H9 (cell line): ENCODE measurements at regions not wholly inside any gene's neighbourhood (a gene's known extent, or its start where the extent isn't known, plus 50 kb on each side); places are given as distances from the start of the nearest gene placed in this dataset.

ENCODE experiments used
- DNase-seq: peaks from one replicate; pipeline ENCODE4 v3.0.0-alpha.2; 2017
- H2AFZ ChIP-seq: one replicate; pipeline ENCODE4 v1.6.1; 2013; ENCODE audit warnings: mild to moderate bottlenecking, low read length, control low read depth, moderate library complexity
- H2AK5ac ChIP-seq: 2 replicates; pipeline ENCODE4 v1.6.1; 2013; ENCODE audit warnings: low read length, control low read depth, mixed read lengths; ENCODE audit not compliant: insufficient read length
- H2BK120ac ChIP-seq: one replicate; pipeline ENCODE4 v1.6.1; 2013; ENCODE audit warnings: low read depth, mild to moderate bottlenecking, low read length, control low read depth, inconsistent platforms; ENCODE audit not compliant: poor library complexity, severe bottlenecking
- H2BK12ac ChIP-seq: 2 replicates; pipeline ENCODE4 v1.6.1; 2013; ENCODE audit warnings: low read length, control low read depth, mixed read lengths, low read depth; ENCODE audit not compliant: insufficient read length
- H2BK15ac ChIP-seq: 2 replicates; pipeline ENCODE4 v1.6.1; 2013; ENCODE audit warnings: low read depth, low read length, control low read depth
- H2BK20ac ChIP-seq: one replicate; pipeline ENCODE4 v1.6.1; 2013; ENCODE audit warnings: low read depth, mild to moderate bottlenecking, low read length, control low read depth, inconsistent platforms; ENCODE audit not compliant: poor library complexity, severe bottlenecking
- H2BK5ac ChIP-seq: 2 replicates; pipeline ENCODE4 v1.6.1; 2013; ENCODE audit warnings: low read length, control low read depth, mixed read lengths; ENCODE audit not compliant: insufficient read length
- H3K14ac ChIP-seq: 2 replicates; pipeline ENCODE4 v1.6.1; 2013; ENCODE audit warnings: low read length, control low read depth; ENCODE audit not compliant: insufficient read depth
- H3K18ac ChIP-seq: 2 replicates; pipeline ENCODE4 v1.6.1; 2013; ENCODE audit warnings: low read depth, mild to moderate bottlenecking, mixed read lengths, low read length, control low read depth; ENCODE audit not compliant: insufficient read length
- H3K23ac ChIP-seq: 2 replicates; pipeline ENCODE4 v1.6.1; 2013; ENCODE audit warnings: low read length, control low read depth, mixed read lengths, low read depth; ENCODE audit not compliant: insufficient read length
- H3K23me2 ChIP-seq: 2 replicates; pipeline ENCODE4 v1.6.1; 2013; ENCODE audit warnings: low read depth, mild to moderate bottlenecking, mixed read lengths, low read length, control low read depth; ENCODE audit not compliant: insufficient read length, poor library complexity, severe bottlenecking
- H3K27ac ChIP-seq: 2 replicates; pipeline ENCODE4 v1.5.1; 2013; ENCODE audit warnings: low read length, control low read depth, mixed read lengths, low read depth; ENCODE audit not compliant: insufficient read length
- H3K27me3 ChIP-seq: 2 replicates; pipeline ENCODE4 v1.6.1; 2013; ENCODE audit warnings: low read length, control low read depth, inconsistent platforms; ENCODE audit not compliant: insufficient read depth
- H3K4ac ChIP-seq: 2 replicates; pipeline ENCODE4 v1.6.1; 2013; ENCODE audit warnings: low read depth, mild to moderate bottlenecking, control low read depth, inconsistent platforms, low read length, moderate library complexity
- H3K4me1 ChIP-seq: 2 replicates; pipeline ENCODE4 v1.6.1; 2013; ENCODE audit warnings: low read length, control low read depth, inconsistent platforms; ENCODE audit not compliant: insufficient read depth
- H3K4me2 ChIP-seq: 2 replicates; pipeline ENCODE4 v1.6.1; 2013; ENCODE audit warnings: low read length, control low read depth, mixed read lengths; ENCODE audit not compliant: insufficient read length, insufficient read depth
- H3K56ac ChIP-seq: 2 replicates; pipeline ENCODE4 v1.6.1; 2013; ENCODE audit warnings: low read depth, mild to moderate bottlenecking, mixed read lengths, low read length, control low read depth; ENCODE audit not compliant: insufficient read length
- H3K79me1 ChIP-seq: 2 replicates; pipeline ENCODE4 v1.6.1; 2013; ENCODE audit warnings: low read depth, mild to moderate bottlenecking, moderate library complexity, low read length, control low read depth, inconsistent platforms; ENCODE audit not compliant: insufficient read depth, poor library complexity, severe bottlenecking
- H3K79me2 ChIP-seq: 2 replicates; pipeline ENCODE4 v1.6.1; 2013; ENCODE audit warnings: low read length, control low read depth, inconsistent platforms; ENCODE audit not compliant: insufficient read depth
- H3K9ac ChIP-seq: 2 replicates; pipeline ENCODE4 v1.6.1; 2013; ENCODE audit warnings: low read length, control low read depth, mixed read lengths; ENCODE audit not compliant: insufficient read length; ENCODE audit errors: extremely low read depth
- H3K9me3 ChIP-seq: one replicate; pipeline ENCODE4 v1.6.1; 2013; ENCODE audit warnings: low read depth, low read length, inconsistent platforms; ENCODE audit not compliant: control insufficient read depth
- H3T11ph ChIP-seq: one replicate; pipeline ENCODE4 v1.6.1; 2013; ENCODE audit warnings: mild to moderate bottlenecking, low read length, control low read depth, inconsistent platforms
- H4K20me1 ChIP-seq: one replicate; pipeline ENCODE4 v1.6.1; 2013; ENCODE audit not compliant: control insufficient read depth, insufficient read length, insufficient read depth
- H4K5ac ChIP-seq: 2 replicates; pipeline ENCODE4 v1.6.1; 2013; ENCODE audit warnings: low read depth, mild to moderate bottlenecking, mixed read lengths, low read length, control low read depth; ENCODE audit not compliant: insufficient read length
- H4K8ac ChIP-seq: replicated peaks from 2 replicates; pipeline ENCODE4 v1.6.1; 2013; ENCODE audit warnings: low read length, control low read depth, mixed read lengths, low read depth; ENCODE audit not compliant: insufficient read length
- H4K91ac ChIP-seq: 2 replicates; pipeline ENCODE4 v1.6.1; 2013; ENCODE audit warnings: low read depth, mild to moderate bottlenecking, moderate library complexity, mixed read lengths, low read length, control low read depth; ENCODE audit not compliant: insufficient read length
- H3K27ac Mint-ChIP-seq, 3 experiments: 2 replicates in 2 of 3; 3 replicates in 1 of 3; pipeline ENCODE4 v1.8.0; 2020 to 2021; ENCODE audit warnings: mixed read lengths in 3 of 3, mild to moderate bottlenecking in 1 of 3, moderate library complexity in 1 of 3
- H3K27me3 Mint-ChIP-seq: 2 replicates; pipeline ENCODE4 v1.8.0; 2021; ENCODE audit warnings: low read depth, mild to moderate bottlenecking, moderate library complexity, mixed read lengths
- H3K36me3 Mint-ChIP-seq, 3 experiments: 2 replicates in 2 of 3; 3 replicates in 1 of 3; pipeline ENCODE4 v1.8.0; 2020 to 2021; ENCODE audit warnings: low read depth in 3 of 3, mixed read lengths in 3 of 3; ENCODE audit not compliant: insufficient read depth in 1 of 3
- H3K4me1 Mint-ChIP-seq, 2 experiments: 2 replicates each; pipeline ENCODE4 v1.8.0; 2020; ENCODE audit warnings: mixed read lengths in 2 of 2
- H3K4me3 Mint-ChIP-seq, 2 experiments: 2 replicates in 1 of 2; 3 replicates in 1 of 2; pipeline ENCODE4 v1.8.0; 2020 to 2021; ENCODE audit warnings: mild to moderate bottlenecking in 2 of 2, mixed read lengths in 2 of 2, moderate library complexity in 1 of 2
- H3K9me3 Mint-ChIP-seq, 2 experiments: 2 replicates in 1 of 2; 3 replicates in 1 of 2; pipeline ENCODE4 v1.8.0; 2020; ENCODE audit warnings: mild to moderate bottlenecking in 2 of 2, mixed read lengths in 2 of 2, moderate library complexity in 1 of 2
- WGBS: extraction: QIAGEN DNeasy Blood & Tissue Kit; methylation state at CpG from one replicate; pipeline ENCODE4 v1.1.7; 2013; ENCODE audit warnings: missing lambda C conversion rate, low lambda C conversion rate, mixed read lengths; ENCODE audit not compliant: insufficient read length; ENCODE audit errors: extremely low coverage; 5-methylcytosine and 5-hydroxymethylcytosine counted together
- TF ChIP-seq, protein P1 (sequence below): fragments of 200-600 bp; sonication (generic); conservative IDR thresholded peaks from 3 replicates; pipeline ENCODE4 v1.8.0; 2021; ENCODE audit warnings: antibody characterized with exemption, mild to moderate bottlenecking

DNA sequence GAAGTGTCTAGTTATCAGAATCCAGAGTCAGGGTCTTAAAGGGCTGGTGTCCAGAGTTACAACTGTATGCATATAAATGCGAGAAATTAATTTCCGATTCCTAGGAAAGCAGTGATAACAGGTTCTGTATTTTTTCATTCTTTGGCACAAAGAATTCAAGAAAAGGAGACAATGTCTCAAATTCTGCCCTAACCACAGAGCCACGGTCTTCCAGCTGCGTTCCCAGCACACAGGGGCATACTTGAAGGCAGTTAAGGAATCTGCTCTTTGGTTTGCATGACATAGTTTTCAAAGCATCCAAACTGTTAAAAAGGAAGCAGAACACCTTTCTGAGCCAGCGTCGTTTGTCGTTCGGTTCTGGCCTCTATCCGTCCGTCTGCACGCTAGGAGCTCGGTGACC, 416.9 kb upstream of the MKI67 start:
- Histone ChIP-seq H3K4me1 (peaks cover 22% of the 10 kb centered on the region; the same call in 1 of the 2 replicates), H2BK15ac (no peak overlapping the region), H4K5ac (no peak overlapping the region), H2BK12ac (no peak overlapping the region), H4K91ac (no peak overlapping the region), H3K9me3 (no peaks in the 10 kb centered on the region), H2BK5ac (no peak overlapping the region), H2AFZ (no peak overlapping the region), H3K4ac (no peak overlapping the region), H2BK120ac (no peak overlapping the region), H3K27me3 (no peaks in the 10 kb centered on the region; the same call in 1 of the 2 replicates), H3K14ac (0 out of 2 replicates have a peak overlapping the region, but pooled peaks have one; percentile 27), H3K9ac (no peak overlapping the region), H3K27ac (no peak overlapping the region), H3K79me2 (no peaks in the 10 kb centered on the region), H2BK20ac (no peak overlapping the region), H4K20me1 (no peaks in the 10 kb centered on the region), H3K56ac (no peak overlapping the region), H3K79me1 (no peaks in the 10 kb centered on the region), H3K18ac (no peak overlapping the region), H2AK5ac (no peak overlapping the region), H3K4me2 (no peak overlapping the region), H3T11ph (no peak overlapping the region), H4K8ac (no peak overlapping the region), H3K23ac (no peak overlapping the region), H3K23me2 (peaks cover 14% of the 10 kb centered on the region)
- Mint-ChIP-seq H3K4me3 (no peak overlapping the region), H3K4me1 (peaks cover 68 to 71% of the 10 kb centered on the region in 2 experiments), H3K27me3 (peaks cover 29% of the 10 kb centered on the region), H3K9me3 (no peaks in the 10 kb centered on the region; a peak in 1 of 5 replicates), H3K36me3 (no peaks in the 10 kb centered on the region; a peak in 1 of 7 replicates), H3K27ac (no peak overlapping the region)
- TF ChIP-seq, protein P1, sequence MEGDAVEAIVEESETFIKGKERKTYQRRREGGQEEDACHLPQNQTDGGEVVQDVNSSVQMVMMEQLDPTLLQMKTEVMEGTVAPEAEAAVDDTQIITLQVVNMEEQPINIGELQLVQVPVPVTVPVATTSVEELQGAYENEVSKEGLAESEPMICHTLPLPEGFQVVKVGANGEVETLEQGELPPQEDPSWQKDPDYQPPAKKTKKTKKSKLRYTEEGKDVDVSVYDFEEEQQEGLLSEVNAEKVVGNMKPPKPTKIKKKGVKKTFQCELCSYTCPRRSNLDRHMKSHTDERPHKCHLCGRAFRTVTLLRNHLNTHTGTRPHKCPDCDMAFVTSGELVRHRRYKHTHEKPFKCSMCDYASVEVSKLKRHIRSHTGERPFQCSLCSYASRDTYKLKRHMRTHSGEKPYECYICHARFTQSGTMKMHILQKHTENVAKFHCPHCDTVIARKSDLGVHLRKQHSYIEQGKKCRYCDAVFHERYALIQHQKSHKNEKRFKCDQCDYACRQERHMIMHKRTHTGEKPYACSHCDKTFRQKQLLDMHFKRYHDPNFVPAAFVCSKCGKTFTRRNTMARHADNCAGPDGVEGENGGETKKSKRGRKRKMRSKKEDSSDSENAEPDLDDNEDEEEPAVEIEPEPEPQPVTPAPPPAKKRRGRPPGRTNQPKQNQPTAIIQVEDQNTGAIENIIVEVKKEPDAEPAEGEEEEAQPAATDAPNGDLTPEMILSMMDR: no peak
- DNase-seq: no peak
- no CpG with 5 or more reads among the region's 12 CpGs for WGBS
